HG03039 (cell line): ENCODE measurements at regions not wholly inside any gene's neighbourhood (a gene's known extent, or its start where the extent isn't known, plus 50 kb on each side); places are given as distances from the start of the nearest gene placed in this dataset.

Experiments used
- ATAC-seq: cut with Tn5 transposase; IDR thresholded peaks from one replicate; pipeline ENCODE4 v1.9.1; 2021; ENCODE audit warnings: mild to moderate bottlenecking, moderate library complexity; ENCODE audit not compliant: unreplicated experiment

GRCh38 chr3:159441279-159441678 lies 547.4 kb upstream of the IL12A start:
- ATAC-seq, result no peak

DNA sequence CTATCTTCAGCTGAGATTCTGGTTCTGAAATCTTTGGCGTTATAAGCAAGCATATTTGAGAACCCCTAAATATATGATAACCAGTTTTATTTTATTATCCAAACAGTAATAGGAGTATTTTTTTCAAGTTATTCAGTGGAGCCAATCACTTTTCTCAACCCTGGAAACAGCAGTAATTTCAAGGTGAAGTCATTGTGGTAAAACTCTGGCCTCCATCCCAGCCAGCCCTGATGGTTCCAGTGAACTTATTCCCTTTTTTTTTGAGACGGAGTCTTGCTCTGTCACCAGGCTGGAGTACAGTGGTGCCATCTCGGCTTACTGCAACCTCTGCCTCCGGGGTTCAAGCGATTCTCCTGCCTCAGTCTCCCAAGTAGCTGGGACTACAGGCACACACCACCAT lies 545.4 kb upstream of the IL12A start:
- ATAC-seq, result no peak

- no peak for ATAC-seq
These were observed 540.8 kb upstream of the IL12A start for GRCh38 chr3:159447841-159448240.

- no peak for ATAC-seq
These were observed 539.7 kb upstream of the IL12A start for GRCh38 chr3:159448902-159449301.

GRCh38 chr3:159451067-159451466 lies 537.6 kb upstream of the IL12A start:
- ATAC-seq, result no peak

DNA sequence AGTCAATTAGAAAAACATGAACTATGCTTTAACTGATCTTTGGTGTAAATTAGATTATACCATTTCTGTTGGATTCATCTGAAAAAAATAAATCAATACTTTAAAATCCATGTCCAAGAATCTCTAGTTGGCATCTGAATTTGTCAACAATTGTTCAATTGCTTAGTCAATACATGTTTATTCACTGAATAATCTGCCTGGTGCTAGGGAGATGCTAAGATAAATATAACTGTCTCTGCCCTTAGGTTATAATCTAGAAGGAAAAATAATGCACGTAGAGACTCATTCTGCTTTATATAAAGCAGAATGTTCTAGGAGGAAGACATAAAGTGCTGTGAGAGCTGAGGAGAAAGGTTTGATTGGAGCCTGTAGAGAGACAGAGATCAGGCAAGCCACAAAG lies 537.2 kb upstream of the IL12A start:
- ATAC-seq, result no peak

- ATAC-seq, result no peak
These were observed 535.6 kb upstream of the IL12A start for GRCh38 chr3:159453036-159453435.

GRCh38 chr3:159453945-159454344 lies 534.7 kb upstream of the IL12A start:
- no peak for ATAC-seq

DNA sequence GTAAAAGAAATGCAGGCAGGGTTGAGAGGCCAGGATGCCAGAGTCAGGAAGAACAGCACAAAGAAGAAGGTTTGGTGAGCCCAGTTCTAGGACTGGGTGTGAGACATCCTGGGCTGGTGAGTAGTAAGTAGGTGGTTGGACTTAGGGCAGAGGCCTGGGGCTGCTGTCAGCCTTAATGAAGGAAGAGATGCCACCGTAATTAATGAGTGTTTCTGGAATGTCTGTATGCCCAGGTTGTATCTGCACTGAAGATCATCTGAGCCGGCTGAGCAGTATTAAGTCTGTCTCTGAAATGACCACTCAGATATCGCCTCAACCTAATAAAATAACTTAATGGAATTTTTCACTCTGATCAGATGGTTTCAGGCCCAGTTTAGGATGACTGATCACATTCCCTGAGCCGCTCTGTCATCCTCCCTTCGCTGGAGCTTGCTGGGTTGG lies 532.9 kb upstream of the IL12A start:
- no peak for ATAC-seq

DNA sequence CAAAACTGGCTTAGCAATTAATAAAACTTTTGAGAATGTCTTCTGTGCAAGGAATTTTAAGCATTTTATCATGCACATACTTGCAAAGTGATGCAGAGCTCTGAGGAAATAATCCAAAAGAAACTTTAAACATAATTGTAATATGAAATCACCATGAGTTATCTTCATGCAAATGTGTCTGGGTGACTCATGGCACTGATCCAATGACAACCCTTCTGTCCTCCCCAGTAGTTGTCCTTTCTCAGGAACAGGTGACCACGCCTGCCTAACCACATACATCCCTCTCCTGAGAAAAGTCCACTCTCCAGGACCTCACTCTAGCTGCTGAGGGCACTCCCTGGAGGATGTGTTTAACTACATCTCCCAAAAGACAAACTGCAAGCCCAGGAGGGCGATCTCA lies 530.6 kb upstream of the IL12A start:
- ATAC-seq, result no peak

- no peak for ATAC-seq
These were observed 529.7 kb upstream of the IL12A start for GRCh38 chr3:159458982-159459381.

DNA sequence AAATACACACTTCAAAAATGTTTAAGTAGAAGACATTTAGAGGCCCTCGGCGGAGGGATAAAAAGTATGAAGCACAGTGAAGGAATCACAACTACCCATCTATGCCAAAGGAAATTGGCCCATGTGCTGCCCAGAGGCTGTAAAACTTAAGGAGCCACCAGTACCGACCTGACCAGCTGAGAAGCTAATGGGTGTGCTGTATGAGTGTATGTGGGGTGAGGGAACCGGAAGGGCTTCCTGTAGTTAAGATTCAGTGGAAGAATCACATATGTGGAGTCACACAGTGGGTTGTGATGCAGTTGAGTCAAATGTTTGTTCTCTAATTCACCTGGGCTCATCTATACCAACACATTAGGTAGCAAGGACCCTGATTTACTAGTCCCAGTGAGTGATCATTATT lies 516.0 kb upstream of the IL12A start:
- ATAC-seq, result no peak

- no peak for ATAC-seq
These were observed 515.4 kb upstream of the IL12A start for GRCh38 chr3:159473206-159473605.

GRCh38 chr3:159480046-159480445 lies 508.6 kb upstream of the IL12A start:
- ATAC-seq, result no peak

DNA sequence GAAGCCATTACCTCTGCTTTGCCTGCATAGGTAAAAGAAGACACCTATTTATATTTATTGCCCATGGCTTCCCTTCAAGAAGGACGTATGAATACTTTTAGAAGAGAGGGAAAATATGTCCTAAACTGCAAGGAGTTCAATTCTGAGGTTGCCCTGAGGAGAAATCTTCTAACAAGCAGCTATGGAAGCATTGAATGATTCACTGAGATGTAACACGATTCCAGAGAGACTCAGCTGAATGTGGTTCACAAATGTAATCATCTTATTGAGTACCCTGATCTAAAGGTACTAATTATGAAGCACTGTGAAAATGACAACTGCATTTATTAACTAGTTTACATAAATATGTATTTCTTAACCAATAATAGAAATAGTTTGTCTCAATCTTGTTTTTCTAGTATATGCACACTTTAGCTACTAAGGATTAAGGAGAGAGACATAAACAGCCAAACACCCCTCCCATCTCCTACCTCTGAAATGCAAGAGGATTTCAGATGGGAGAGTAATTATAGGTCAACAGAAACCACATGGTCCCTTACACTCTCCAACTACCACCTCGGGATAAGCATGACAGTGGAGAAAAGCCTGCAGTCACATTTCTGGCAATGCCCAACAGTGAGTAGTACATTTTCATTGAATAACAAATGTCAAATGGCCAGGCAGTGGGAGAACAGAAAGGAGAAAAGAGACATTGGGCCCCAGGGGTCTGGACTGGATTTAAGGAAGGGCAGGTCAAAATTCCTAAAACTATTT lies 506.2 kb upstream of the IL12A start:
- ATAC-seq, result no peak

DNA sequence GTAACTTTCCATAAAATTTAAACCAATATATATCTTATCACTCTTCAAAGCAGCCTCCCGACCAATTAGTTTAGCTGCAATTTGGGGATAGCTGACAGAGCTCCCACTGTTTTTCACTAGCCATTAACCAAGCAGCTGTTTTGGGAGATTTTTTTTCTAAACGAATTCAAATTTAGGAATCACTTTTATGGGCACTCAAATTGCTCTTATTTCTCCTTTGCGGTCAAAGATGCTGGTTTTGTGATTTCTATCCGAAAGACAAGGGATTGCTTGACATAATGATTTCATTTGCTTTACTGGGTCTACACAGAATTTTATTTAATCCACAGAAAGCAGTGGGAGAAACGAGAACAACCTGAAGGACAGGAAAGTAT lies 505.7 kb upstream of the IL12A start:
- ATAC-seq, result no peak

DNA sequence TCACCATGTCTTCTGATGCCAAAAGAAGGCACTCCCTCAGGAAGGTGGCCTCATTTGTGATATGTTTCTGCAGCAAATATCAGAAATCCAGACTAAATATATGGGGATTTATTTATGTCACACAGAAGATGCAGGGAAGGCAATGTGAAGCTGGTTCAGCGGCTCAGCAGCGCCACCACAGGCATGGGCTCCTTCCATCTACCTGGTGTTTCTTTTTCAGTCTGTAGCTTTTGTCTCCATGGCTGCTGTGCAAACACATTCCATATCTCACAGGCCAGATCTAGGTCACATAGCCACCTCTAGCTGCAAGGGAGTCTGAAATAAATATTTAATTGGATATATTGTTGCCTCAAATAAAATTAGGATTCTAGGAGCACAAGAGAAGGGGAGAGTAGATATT lies 502.1 kb upstream of the IL12A start:
- no peak for ATAC-seq

DNA sequence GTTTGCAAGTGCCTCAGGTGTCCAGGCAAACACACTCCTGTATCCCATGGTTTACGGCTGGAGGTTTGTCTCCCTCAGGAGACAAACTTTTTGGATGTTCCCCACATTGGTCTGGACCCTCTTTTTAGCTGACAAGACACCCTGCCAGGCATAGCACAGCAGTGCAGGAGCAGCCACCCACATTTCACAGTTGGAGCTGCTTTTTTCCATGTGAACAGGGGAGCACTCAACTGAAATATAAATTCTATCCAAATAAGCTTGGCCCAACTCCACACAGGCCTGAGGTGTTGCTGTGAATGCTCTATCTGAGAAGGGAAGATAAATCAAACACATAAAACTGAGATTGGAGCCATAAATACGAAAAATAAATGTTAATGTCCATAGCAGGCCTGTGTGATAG lies 501.3 kb upstream of the IL12A start:
- no peak for ATAC-seq

- ATAC-seq, result no peak
These were observed 500.0 kb upstream of the IL12A start for GRCh38 chr3:159488602-159489001.

GRCh38 chr3:159497361-159497760 lies 491.3 kb upstream of the IL12A start:
- no peak for ATAC-seq

DNA sequence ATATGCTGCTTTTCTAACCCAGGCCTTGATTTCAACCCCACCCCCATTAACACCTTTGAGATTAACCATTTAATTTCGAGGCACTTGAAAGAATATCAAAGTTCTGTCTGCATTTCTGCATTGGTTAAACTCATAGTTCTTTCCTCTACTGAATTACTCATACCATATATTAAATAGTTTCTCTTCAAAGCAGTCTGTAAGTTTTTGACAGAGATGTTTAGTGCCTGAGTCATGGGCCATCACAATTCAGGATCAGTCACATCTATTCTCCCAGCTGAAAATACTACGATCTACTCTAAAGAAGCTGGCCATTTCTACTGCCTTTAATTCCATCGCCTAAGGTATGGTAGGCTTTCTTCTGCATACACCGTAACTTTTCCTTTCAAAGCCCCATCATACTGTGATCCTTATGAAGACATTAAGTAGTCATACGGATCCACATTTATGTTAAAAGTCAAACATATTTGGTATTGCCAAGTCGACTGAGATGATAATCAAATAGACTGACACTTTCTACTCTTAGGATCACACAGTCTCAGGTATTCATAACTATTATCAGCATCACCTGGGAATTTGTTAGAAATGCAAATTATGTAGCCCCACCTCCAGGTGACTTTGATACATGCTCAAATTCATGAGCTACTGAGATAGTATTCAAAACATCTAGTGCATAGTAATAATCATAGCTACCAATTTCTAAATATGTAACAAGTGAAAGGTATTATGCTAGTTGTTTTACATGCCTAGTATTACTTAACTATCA lies 489.4 kb upstream of the IL12A start:
- no peak for ATAC-seq

- no peak for ATAC-seq
These were observed 487.6 kb upstream of the IL12A start for GRCh38 chr3:159501029-159501428.

DNA sequence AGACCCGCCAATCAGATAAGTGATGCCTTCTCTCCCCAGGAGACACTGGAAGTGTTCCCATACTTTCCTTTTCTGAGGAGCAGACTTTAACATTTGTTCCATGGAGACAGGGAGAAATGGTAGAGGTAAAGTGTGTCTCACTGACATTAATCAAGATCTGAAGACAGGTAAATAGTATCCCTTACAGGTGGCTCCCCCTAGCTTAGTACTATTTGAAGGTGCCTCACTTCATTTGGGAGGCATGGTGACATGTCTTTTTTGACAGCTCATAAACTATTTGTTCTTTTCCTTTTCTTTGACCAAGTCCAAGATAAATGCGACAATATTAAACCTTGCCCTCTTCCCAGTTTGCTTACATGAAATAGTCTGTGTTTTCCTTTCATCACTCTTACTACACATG lies 485.6 kb upstream of the IL12A start:
- ATAC-seq, result no peak
